ENCODE measurements at regions not wholly inside any gene's neighbourhood (a gene's known extent, or its start where the extent isn't known, plus 50 kb on each side); places are given as distances from the start of the nearest gene placed in this dataset.
"Not testable (repeated sequence)": the region's sequence is repeated elsewhere in the genome, so short reads cannot be mapped to it uniquely, and the experiment has no call there.

- Histone ChIP-seq H3K4me3 (ENCODE audit: low read depth, low read length) (no peak overlapping the region), H3K36me3 (ENCODE audit: control insufficient read depth, insufficient read depth, low read length) (no peaks in the 10 kb centered on the region), H3K27me3 (ENCODE audit: control insufficient read depth, insufficient read depth, low read length) (no peaks in the 10 kb centered on the region)
- no peak for TF ChIP-seq CTCF (IDR thresholded peaks at IDR 0.05; ENCODE audit: insufficient read depth, low read length, poor library complexity, severe bottlenecking)
- peak; percentile 92 for DNase-seq (ENCODE audit: low read depth)
Measured at GRCh38 chr2:65576861-65577601, 144.6 kb upstream of the SPRED2 start.

- DNase-seq (ENCODE audit: low read depth), result no peak
- no peak overlapping the region for H3K4me3 ChIP-seq (ENCODE audit: low read depth, low read length)
- TF ChIP-seq CTCF (IDR thresholded peaks at IDR 0.05; ENCODE audit: insufficient read depth, low read length, poor library complexity, severe bottlenecking), result no peak
- no peaks in the 10 kb centered on the region for H3K27me3 ChIP-seq (ENCODE audit: control insufficient read depth, insufficient read depth, low read length)
- H3K36me3 ChIP-seq (ENCODE audit: control insufficient read depth, insufficient read depth, low read length), result no peaks in the 10 kb centered on the region
Measured at GRCh38 chr2:65576278-65576677, 143.9 kb upstream of the SPRED2 start.

GRCh38 chr2:65574993-65575392 lies 142.6 kb upstream of the SPRED2 start:
- no peaks in the 10 kb centered on the region for H3K27me3 ChIP-seq (ENCODE audit: control insufficient read depth, insufficient read depth, low read length)
- H3K4me3 ChIP-seq (ENCODE audit: low read depth, low read length), result no peak overlapping the region
- no peak for DNase-seq (ENCODE audit: low read depth)
- no peaks in the 10 kb centered on the region for H3K36me3 ChIP-seq (ENCODE audit: control insufficient read depth, insufficient read depth, low read length)
- no peak for TF ChIP-seq CTCF (IDR thresholded peaks at IDR 0.05; ENCODE audit: insufficient read depth, low read length, poor library complexity, severe bottlenecking)

- not testable (repeated sequence) for H3K27me3 ChIP-seq (ENCODE audit: control insufficient read depth, insufficient read depth, low read length); DNase-seq (ENCODE audit: low read depth); H3K36me3 ChIP-seq (ENCODE audit: control insufficient read depth, insufficient read depth, low read length)
Measured at GRCh38 chr2:65568656-65569440, 136.4 kb upstream of the SPRED2 start.

GRCh38 chr2:65566617-65567016 lies 134.2 kb upstream of the SPRED2 start:
- Histone ChIP-seq H3K4me3 (ENCODE audit: low read depth, low read length) (no peak overlapping the region), H3K36me3 (ENCODE audit: control insufficient read depth, insufficient read depth, low read length) (no peaks in the 10 kb centered on the region), H3K27me3 (ENCODE audit: control insufficient read depth, insufficient read depth, low read length) (no peaks in the 10 kb centered on the region)
- no peak for DNase-seq (ENCODE audit: low read depth)
- TF ChIP-seq CTCF (IDR thresholded peaks at IDR 0.05; ENCODE audit: insufficient read depth, low read length, poor library complexity, severe bottlenecking), result no peak

More at GRCh38 chr2:65568656-65569440, 136.4 kb upstream of the SPRED2 start:
- H3K4me3 ChIP-seq (ENCODE audit: low read depth, low read length), result not testable (repeated sequence)

GRCh38 chr2:65565681-65566080 lies 133.3 kb upstream of the SPRED2 start:
- H3K27me3 ChIP-seq (ENCODE audit: control insufficient read depth, insufficient read depth, low read length), result no peaks in the 10 kb centered on the region
- no peak for TF ChIP-seq CTCF (IDR thresholded peaks at IDR 0.05; ENCODE audit: insufficient read depth, low read length, poor library complexity, severe bottlenecking)
- H3K36me3 ChIP-seq (ENCODE audit: control insufficient read depth, insufficient read depth, low read length), result no peaks in the 10 kb centered on the region
- no peak overlapping the region for H3K4me3 ChIP-seq (ENCODE audit: low read depth, low read length)
- DNase-seq (ENCODE audit: low read depth), result no peak

Measured in kidney epithelial cell (primary cell).